Dermis blood vessel endothelial cell (primary cell): ENCODE measurements at regions not wholly inside any gene's neighbourhood (a gene's known extent, or its start where the extent isn't known, plus 50 kb on each side); places are given as distances from the start of the nearest gene placed in this dataset.

ENCODE experiments used
- DNase-seq: peaks from one replicate; pipeline ENCODE4 v3.0.0; 2010

- DNase-seq, result no peak
Measured at GRCh38 chrX:69268611-69269010, 103.4 kb upstream of the PJA1 start.

DNA sequence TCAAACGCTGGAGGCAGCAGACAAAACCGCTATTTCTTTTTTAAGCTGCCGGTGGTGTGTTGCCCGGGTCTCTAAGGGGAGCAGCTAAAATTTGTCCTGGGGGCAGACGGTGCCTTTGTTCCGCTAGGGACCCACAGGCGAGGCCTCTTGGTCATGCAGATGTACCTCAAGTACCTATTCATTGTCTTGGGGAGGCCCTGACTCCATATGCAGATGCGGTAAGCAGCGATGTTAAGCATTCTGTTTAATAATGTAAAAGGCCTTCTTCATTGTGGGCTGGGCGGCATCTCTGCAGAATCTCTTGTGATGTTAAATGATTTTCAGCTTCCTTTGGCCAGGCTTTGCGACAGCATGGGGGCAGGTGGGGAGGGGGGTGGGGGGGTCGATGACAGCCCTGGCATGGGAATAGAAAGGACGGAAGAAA, 98.9 kb upstream of the PJA1 start:
- no peak for DNase-seq

- no peak for DNase-seq
Measured at GRCh38 chrX:69263251-69263820, 98.1 kb upstream of the PJA1 start.

DNA sequence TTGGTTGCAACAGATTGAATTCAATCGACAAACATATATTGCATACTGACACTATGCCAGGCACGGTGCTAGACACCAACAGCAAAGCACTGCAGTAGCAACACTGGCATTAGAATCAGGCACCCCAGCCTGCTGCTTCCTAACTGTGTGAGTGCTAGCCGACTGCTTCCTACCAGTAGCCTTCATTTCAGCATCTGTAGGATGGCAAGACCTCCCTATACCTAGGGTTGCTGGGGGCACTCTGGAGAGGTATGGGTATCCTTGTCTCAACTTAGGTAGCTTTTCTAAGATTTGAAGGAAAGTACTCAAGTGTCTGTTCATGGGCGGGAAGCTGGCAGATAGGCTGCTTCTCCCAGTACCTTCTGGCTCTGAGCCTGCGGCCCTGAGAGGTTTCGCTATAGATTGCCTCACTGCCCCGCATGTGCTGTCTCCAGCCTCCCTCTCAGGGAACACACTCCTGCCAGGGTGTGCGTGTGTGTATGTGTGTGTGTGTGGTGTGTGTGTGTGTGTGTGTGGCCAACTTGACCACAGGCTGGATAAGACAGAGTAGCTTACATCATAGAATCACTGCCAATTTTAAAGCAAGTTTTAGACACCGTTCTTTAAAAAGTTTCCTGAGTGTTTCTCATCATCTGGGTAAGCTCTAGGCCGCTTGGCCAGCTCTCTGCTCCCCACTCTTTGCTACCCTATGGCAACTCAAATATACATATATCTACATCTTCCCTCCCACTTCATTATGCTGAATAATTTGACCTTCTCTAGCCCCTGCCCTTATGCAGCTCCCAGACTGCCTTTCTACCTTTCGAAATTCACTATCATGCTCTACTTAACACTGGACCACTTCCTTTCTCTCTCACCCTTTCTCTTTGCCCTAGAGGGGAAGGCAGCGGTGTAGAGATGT, 97.0 kb upstream of the PJA1 start:
- no peak for DNase-seq

DNA sequence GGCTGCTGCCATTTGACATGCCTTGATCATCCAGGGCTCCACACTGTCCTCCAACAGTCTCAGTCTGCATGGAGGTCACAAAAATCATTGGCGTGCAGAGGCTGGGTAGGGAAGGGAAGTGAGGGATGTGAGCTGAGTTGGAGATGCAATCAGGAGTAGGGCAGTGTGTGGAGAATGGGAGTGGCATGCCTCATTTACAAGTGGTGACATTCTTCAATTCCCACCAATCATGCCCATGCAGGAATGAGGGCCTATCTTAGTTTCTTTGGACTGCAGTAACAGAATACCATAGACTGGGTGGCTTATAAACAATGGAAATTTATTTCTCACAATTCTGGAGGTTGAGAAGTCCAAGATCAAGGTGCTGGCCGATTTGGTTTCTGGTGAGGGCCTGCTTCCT, 94.9 kb upstream of the PJA1 start:
- no peak for DNase-seq

DNA sequence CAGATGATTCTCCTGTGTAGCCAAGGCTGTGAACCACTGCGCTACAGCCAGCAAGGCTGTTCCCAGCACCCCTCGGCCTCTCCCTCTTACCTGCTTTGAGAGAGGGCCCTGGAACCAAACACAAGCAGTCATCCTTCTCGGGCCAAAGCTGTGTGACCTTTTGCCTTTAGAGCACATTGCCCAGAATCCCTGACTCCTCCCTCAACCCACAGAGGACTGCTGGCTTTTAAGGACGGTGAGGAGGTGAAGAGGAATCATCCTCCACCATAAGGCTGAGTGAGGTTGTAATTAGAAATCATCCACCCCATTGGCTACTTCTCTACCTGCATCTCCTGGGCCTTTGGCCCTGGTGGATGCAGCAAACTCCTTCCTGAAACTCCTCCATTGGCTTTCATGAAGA, 93.6 kb upstream of the PJA1 start:
- no peak for DNase-seq

- DNase-seq, result no peak
Measured at GRCh38 chrX:69257499-69258127, 92.4 kb upstream of the PJA1 start.

DNA sequence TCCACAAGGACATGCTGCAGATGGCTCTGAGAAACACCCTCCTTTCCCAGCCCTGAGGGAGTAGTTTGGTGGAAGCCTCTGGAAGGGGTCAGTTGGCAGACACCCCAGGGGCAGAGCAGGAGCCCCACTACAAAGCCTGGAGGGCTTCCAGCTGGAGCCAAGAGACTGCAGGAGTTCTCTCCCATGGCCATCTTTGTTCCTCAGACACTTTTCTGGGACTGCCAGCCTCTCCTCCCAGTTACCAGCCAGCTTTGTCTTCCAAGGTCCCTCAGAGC, 91.0 kb upstream of the PJA1 start:
- no peak for DNase-seq

DNA sequence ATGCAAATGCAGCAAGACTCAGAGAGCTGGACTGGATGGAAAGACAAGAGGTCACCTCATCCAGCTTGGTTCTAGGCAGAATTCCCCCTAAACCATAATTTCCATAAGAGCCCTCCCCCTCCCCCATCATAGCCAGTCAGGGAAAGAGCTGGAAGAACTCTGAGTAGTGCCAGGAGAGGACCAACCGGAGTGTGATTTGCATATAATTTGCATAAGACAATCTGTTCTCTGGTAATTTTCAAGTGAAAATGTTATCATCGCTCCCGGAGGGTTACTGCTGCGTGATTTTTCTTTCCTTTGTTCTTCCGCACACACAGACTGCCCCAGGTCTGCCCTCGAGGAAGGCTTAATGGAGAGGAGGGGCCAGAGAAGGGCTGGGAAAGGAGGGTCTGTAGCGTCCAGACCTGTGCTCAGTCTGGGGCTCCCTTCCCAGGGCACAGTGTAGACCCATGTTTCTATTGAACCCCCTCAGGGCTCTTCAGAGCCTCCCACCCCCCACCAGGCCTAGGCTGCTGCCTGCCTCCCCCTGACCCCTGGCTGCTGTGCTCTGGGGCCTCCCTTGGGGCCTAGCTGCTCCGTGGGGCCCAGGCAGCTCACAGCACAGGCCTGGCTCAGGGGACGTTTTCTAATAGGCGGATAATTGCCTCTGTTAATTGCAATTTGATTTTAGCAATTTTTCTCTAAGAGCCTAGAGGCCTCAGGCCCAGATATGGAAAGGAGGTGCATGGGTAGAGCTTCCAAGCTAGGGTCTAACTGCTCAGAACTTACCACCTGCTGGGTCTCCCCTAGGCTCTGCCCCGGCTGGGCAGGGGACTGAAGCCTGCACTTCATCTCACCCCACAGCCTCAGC, 90.4 kb upstream of the PJA1 start:
- DNase-seq, result no peak

DNA sequence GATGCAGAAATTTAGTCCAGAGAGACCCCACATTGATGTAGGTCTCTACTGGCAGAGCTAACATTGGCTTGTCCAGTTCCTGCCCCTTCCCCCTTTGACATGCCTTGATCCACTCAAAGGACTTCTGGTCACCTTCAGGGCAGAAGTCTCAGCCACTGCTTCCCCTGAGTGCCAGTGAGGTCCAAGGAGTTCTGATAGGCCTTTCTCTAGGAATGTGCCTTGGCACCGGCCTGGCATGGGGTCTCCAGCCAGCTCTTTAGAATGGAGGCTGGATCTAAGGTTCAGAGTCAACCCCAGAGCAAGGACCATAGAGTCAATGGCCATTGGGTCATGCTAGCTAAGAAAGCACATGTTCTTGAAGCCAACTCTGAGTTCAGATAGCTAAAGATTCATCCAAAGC, 88.6 kb upstream of the PJA1 start:
- no peak for DNase-seq

- no peak for DNase-seq
Measured at GRCh38 chrX:69243276-69243675, 78.0 kb upstream of the PJA1 start.

DNA sequence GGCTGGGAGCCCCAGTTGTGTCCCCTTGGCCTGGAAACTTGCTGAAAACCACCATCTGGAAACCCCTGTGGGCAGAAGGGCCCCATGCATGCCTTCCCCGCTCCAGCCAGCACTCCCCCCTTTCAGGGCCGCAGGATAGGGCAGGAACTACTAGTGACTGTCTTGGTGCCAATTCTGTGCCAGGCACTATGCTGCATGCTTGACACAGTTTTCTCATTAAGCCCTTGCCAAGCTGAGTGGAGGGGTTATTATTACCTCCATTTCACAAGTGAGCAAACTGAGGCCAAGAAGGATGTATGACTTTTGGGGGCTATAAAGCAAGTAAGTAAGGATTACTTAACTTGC, 73.6 kb upstream of the PJA1 start:
- no peak for DNase-seq

DNA sequence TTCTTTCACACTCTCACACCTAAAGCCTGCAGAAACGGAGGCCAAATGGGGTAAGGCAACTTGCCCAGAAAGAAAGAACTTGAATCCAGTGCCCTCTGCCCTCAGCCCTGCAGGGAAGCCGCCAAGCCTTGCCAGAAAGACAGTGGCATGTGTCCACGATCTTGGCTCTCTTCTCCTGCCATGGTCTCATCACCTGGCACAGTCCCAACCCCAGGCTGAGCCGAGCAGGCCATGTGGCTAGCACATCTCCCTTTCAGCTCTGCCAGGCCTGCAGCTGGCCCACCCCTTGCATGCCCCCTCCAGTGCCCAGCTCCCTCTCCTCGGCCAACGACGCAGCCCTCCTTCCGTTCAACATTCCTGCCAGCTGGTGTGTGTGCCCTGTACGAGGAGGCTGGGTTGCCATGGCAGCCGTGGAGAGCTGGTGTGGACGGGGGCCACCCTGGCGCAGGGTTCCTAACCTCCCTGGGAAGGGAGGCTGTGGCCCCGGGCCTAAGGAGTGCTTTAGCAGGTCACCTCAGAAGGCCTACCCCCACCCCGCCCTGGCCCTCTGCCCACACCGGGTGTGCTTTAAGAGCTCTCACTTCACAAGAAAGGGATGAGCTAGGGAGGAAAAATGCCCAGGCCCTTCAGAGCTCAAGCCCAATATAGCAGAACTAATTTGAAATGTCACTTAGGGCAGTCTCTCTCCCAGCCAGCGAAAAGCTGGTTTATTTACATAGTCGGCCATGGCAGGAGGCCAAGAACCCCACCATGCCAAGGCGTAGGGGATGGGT, 73.0 kb upstream of the PJA1 start:
- DNase-seq, result no peak

- no peak for DNase-seq
Measured at GRCh38 chrX:69237236-69237635, 72.0 kb upstream of the PJA1 start.

DNA sequence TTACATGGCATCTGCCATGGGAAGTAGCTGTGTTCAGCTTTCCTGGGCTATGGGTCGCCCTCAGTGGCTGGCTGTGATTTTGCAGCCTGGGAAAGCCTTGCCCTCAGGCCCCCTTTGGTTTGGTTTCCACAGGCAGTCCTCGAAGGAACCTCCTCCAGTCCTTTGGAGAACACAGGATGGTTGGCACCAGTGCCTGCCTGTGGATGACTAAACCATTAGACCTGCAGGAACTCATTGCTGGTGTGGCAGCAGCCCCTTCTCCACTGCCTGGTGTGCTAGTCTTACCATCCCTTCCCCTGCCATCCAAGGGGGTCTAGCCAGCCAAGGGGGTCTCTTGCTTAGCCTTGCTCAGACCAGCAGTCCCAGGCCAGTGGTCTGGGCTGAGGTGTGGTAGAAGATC, 71.4 kb upstream of the PJA1 start:
- DNase-seq, result no peak

- no peak for DNase-seq
Measured at GRCh38 chrX:69234624-69235023, 69.4 kb upstream of the PJA1 start.

- DNase-seq, result no peak
Measured at GRCh38 chrX:69232945-69233344, 67.7 kb upstream of the PJA1 start.

- no peak for DNase-seq
Measured at GRCh38 chrX:69231903-69232302, 66.7 kb upstream of the PJA1 start.

DNA sequence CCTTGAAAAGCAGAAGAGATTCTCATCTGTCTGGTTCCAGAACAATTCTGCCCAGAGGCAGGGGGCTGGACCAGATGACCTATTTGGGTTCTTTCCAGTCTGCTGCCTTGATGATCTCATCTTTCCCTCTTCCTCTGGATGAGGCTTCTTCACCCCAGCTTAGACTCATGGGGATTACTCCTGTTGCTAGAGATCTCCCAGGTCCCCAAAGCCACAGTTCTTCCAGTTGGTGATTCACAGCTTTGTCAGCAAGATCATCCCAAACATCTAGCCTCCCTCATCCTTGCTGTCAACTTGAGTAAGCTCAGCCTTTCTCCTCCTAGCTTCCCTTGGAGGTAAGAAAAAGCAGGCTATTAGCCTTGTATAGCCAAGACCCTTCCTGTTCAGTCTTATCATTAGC, 64.2 kb upstream of the PJA1 start:
- no peak for DNase-seq

DNA sequence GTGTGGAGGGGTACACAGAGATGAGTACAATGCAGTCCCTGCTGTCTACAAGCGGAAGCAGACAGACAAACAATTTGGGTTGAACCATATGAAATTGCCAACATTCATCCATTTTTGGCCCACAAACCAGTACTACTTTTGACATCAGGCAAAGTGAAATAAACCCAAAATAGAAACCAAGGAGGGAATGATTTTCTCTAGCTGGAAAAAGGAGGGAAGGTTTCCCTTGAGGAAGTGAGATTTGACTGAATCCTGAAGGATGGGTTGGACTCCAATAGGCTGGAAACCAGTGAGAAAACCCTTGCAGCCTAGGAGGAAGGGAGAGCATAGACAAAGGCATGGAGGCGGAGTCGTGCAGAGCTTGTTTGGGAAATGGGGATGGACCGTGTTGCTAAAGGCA, 63.5 kb upstream of the PJA1 start:
- no peak for DNase-seq

- DNase-seq, result no peak
Measured at GRCh38 chrX:69226459-69227158, 61.4 kb upstream of the PJA1 start.
